Thymus (tissue), 11 donors: ENCODE measurements at regions not wholly inside any gene's neighbourhood (a gene's known extent, or its start where the extent isn't known, plus 50 kb on each side); places are given as distances from the start of the nearest gene placed in this dataset.

ENCODE experiments used
- DNase-seq, 9 donors: peaks; one replicate each; pipeline ENCODE4 v3.0.0-alpha.2; 2013; ENCODE audit warnings: low spot score in 9 of 9, low read depth in 6 of 9, missing footprints in 1 of 9
- H3K27ac ChIP-seq, 2 donors: one replicate each; pipeline ENCODE4 v1.5.1; 2013; ENCODE audit warnings: control low read depth in 1 of 2, low read depth in 1 of 2, low read length in 1 of 2, mild to moderate bottlenecking in 1 of 2, moderate library complexity in 1 of 2
- H3K27me3 ChIP-seq, 2 donors: one replicate each; pipeline ENCODE4 v1.5.1; 2013; ENCODE audit warnings: low read length in 1 of 2; ENCODE audit not compliant: control insufficient read depth in 2 of 2, insufficient read depth in 1 of 2
- H3K36me3 ChIP-seq, 2 donors: one replicate each; pipeline ENCODE4 v1.5.1; 2013; ENCODE audit warnings: low read length in 1 of 2, mild to moderate bottlenecking in 1 of 2, moderate library complexity in 1 of 2; ENCODE audit not compliant: control insufficient read depth in 2 of 2, insufficient read depth in 2 of 2
- H3K4me1 ChIP-seq, 2 donors: one replicate each; pipeline ENCODE4 v1.5.1; 2013; ENCODE audit warnings: low read length in 2 of 2; ENCODE audit not compliant: control insufficient read depth in 2 of 2, insufficient read depth in 2 of 2
- H3K4me3 ChIP-seq, 2 donors: one replicate each; pipeline ENCODE4 v1.5.1; 2013; ENCODE audit warnings: low read length in 2 of 2, control low read depth in 1 of 2, mild to moderate bottlenecking in 1 of 2
- H3K9me3 ChIP-seq, 2 donors: one replicate each; pipeline ENCODE4 v1.5.1; 2013; ENCODE audit warnings: low read length in 1 of 2, mild to moderate bottlenecking in 1 of 2; ENCODE audit not compliant: control insufficient read depth in 2 of 2, insufficient read depth in 1 of 2
- WGBS: extraction: QIAGEN DNeasy Blood & Tissue Kit; methylation state at CpG from one replicate; pipeline ENCODE4 v1.1.7; 2013; 5-methylcytosine and 5-hydroxymethylcytosine counted together
- donor health status: healthy.

DNA sequence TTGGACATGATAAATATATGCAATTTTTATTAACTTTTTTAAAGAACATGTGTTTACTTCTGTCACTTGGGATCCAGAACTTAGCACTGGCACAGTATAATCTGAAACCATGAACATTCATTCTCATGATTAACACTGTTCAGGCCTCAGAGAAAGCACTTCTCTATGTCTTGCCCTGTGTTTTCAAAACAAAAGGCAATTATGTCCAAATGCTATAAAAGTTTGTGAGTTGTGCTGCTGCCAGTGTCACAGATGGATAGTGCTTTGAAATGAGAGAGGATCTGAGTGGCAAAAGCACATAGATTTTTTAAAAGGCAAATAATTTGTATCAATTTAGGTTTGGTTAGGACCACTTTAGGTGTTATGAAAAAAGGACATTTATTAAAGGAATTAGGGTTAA, 470.5 kb upstream of the FAM98A start:
- no peaks in the 10 kb centered on the region for H3K27me3 ChIP-seq
- no peak for DNase-seq
- no peaks in the 10 kb centered on the region for H3K36me3 ChIP-seq
- no peaks in the 10 kb centered on the region for H3K4me1 ChIP-seq
- H3K27ac ChIP-seq = no peak overlapping the region
- no peaks in the 10 kb centered on the region for H3K9me3 ChIP-seq
- no peak overlapping the region for H3K4me3 ChIP-seq

DNA sequence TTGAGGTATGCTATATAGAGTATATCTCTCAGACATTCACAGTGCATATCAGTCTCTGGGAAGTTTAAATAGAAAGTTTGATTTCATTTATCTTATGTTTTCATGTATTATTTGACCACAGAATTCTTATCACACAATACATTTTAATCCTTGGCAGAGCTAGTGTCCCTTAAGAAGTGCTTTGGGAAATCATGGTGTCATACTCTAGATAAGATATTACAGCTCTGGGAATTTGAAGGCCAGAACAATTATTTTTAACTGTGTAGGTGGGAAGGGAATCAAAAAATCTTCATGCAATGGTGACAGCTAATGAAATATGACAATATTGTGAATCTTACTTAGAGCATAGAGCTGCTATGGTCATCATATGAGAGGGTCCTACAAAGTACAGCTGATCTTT, 451.3 kb upstream of the FAM98A start:
- DNase-seq = no peak
- Histone ChIP-seq H3K36me3 (no peaks in the 10 kb centered on the region), H3K27me3 (no peaks in the 10 kb centered on the region)

DNA sequence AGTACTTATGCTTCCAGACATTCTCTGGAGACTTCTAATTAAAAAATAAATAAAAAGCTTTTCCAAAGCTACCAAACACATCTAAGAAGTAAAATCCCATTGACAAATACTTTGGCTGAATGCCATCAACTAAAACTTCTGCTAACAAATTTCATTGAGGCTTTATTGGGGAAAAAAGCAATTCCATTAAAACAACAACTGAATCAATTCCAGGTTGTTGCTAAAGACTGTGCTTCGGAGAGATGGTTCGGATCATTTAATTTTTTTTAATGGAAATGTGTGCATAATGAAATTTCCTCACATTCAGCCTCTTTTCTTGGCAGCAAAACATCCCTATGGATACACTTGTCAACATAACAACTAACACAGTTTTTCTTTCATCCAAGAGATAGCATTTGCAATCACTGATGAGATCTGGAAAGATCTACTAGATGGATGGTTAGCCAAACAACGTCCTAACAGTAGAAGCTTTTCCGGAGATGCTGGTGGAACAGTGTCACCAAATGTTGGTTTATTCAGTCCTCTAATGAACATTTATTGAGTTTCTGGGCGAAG, 446.1 kb upstream of the FAM98A start:
- no peak for DNase-seq
- Histone ChIP-seq H3K4me3 (no peak overlapping the region), H3K27ac (no peak overlapping the region), H3K36me3 (no peaks in the 10 kb centered on the region), H3K27me3 (no peaks in the 10 kb centered on the region), H3K9me3 (no peaks in the 10 kb centered on the region), H3K4me1 (no peaks in the 10 kb centered on the region)
- WGBS = 86% methylated on average over 5 of the region's 5 CpGs

More for the DNA sequence above, 451.3 kb upstream of the FAM98A start:
- Histone ChIP-seq H3K4me1 (no peaks in the 10 kb centered on the region), H3K4me3 (no peak overlapping the region), H3K27ac (no peak overlapping the region), H3K9me3 (peaks cover 0 to 3% of the 10 kb centered on the region in 2 donors)

DNA sequence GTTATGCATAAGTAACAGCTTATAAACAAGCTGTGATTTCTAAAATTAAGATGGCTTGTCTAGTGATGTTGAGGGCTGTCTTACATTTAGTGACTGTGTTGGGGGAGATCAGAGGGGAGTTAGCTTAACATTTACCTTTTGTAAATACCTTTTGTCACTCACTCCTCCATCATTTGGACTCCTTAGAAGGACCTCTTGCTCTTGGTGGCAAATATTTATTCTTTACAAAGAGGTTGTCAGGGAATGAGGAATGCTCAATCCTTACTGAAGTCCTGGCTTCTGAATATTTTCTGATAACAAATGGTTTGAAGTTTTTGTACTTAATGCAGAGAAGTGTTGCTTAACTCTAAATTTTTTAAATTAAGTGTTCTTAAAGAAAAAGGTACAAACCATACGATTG, 438.8 kb upstream of the FAM98A start:
- H3K27ac ChIP-seq = no peak overlapping the region
- WGBS = 83% methylated on average over 1 of the region's 1 CpG
- no peak for DNase-seq

DNA sequence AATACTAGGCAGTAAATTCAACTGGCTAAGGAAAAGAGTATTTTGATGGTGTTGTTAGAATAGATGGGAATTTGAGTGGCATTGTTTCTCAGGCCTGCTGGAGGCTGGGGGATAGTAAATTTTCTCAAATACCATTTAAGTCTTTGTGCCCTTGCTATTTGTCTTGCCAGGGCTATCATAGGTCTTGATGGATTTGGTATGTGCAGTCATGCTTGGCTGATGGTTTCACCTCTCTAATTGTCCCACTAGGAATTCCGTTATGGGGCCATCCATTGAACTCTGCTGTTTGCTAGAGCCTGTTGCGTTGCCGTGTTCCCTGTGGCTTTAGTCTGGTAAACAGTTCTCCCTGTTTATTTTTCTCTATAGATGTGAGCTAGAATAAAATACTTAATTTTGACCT, 438.1 kb upstream of the FAM98A start:
- DNase-seq = no peak
- WGBS = 93% methylated on average over 3 of the region's 3 CpGs
- Histone ChIP-seq H3K9me3 (no peaks in the 10 kb centered on the region), H3K4me1 (no peaks in the 10 kb centered on the region), H3K36me3 (no peaks in the 10 kb centered on the region), H3K4me3 (no peak overlapping the region), H3K27ac (no peak overlapping the region), H3K27me3 (no peaks in the 10 kb centered on the region)

More for the DNA sequence above, 438.8 kb upstream of the FAM98A start:
- H3K4me3 ChIP-seq = no peak overlapping the region
- H3K36me3 ChIP-seq = no peaks in the 10 kb centered on the region
- no peaks in the 10 kb centered on the region for H3K4me1 ChIP-seq
- H3K9me3 ChIP-seq = no peaks in the 10 kb centered on the region
- no peaks in the 10 kb centered on the region for H3K27me3 ChIP-seq

DNA sequence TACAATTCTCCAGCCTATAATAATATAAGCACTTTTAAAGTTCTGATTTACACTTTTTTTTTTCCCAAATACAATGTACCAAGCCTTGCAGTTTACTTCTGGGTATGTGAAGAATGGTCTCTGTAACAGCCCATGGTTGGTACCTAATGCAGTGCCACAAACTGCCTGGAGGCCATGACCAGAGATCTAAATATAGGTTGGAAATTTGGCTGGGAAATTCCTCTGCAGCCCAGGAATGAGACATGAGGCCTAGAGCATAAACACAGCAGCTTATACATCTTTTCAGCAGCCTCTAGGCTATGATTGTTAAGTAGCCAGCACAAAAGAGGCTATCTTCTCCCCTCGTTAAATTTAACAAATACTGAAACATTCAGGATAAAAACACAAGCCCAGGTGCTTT, 432.0 kb upstream of the FAM98A start:
- Histone ChIP-seq H3K27ac (no peak overlapping the region), H3K9me3 (no peaks in the 10 kb centered on the region), H3K27me3 (no peaks in the 10 kb centered on the region), H3K4me3 (no peak overlapping the region), H3K36me3 (no peaks in the 10 kb centered on the region), H3K4me1 (no peaks in the 10 kb centered on the region)
- DNase-seq = no peak
- 85% methylated on average over 1 of the region's 1 CpG for WGBS

DNA sequence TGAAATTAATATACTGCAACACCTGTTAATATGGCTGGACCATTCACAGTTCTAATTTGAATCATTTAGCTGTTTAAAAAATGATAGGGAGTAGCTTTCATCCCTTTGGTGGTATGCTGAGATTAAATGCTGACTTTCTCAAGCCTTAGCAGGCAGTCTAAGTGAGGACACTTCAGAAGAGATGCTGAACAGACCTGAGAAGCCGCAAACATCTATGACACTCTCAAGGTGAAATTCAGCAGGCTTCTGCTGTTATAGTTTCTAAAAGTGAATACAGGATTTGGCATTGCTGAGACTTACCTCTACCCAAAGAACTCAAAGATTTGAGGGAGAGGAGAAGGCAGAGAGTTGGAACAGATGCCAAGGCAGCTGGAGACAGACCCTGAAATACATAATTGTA, 431.2 kb upstream of the FAM98A start:
- no peak for DNase-seq
- 88% methylated on average over 1 of the region's 1 CpG for WGBS
- no peaks in the 10 kb centered on the region for H3K36me3 ChIP-seq
- no peaks in the 10 kb centered on the region for H3K27me3 ChIP-seq
- H3K4me1 ChIP-seq = no peaks in the 10 kb centered on the region
- H3K27ac ChIP-seq = no peak overlapping the region
- H3K9me3 ChIP-seq = no peaks in the 10 kb centered on the region
- H3K4me3 ChIP-seq = no peak overlapping the region

DNA sequence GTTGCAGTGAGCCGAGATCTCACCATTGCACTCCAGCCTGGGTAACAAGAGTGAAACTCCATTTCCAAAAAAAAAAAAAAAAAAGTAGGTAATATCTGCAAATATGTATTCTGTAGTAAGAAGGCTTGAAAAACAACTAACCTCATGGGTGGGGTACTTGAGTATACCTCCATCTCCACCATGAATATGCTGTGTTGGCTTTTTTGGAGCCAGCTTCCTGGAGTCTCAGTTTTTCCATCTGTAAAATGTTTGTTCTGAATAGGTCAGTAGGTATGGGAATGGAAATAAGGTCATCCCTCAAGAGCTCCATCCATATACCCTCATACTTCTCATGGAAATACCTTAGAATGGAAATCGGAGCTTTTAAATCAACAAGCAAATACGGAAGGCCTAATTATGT, 430.0 kb upstream of the FAM98A start:
- Histone ChIP-seq H3K27ac (no peak overlapping the region), H3K9me3 (no peaks in the 10 kb centered on the region), H3K4me1 (no peaks in the 10 kb centered on the region), H3K36me3 (no peaks in the 10 kb centered on the region), H3K4me3 (no peak overlapping the region), H3K27me3 (no peaks in the 10 kb centered on the region)
- DNase-seq = no peak
- WGBS = 80% methylated on average over 3 of the region's 3 CpGs

DNA sequence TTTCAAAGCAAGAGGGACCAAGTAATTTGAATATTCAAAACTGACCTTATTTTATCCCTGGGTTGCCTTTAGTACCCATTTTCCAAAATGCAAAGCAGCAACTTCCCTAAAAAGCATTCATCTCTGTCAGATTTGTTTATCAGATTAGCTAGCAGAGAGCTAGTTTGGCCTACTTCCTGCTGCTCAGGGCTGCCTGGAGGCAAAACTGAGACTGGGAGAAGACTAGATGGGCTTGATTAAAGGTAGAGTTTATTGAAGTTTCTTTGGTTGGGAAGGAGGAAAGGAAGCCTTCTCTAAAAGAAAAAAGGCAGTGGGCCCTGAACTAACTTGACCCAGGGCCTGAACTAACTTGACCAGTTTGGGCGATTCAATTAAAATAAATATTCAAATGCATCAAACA, 426.1 kb upstream of the FAM98A start:
- no peaks in the 10 kb centered on the region for H3K9me3 ChIP-seq
- no peaks in the 10 kb centered on the region for H3K27me3 ChIP-seq
- no peak overlapping the region for H3K4me3 ChIP-seq
- DNase-seq = no peak
- no peak overlapping the region for H3K27ac ChIP-seq
- no peaks in the 10 kb centered on the region for H3K36me3 ChIP-seq
- 95% methylated on average over 1 of the region's 1 CpG for WGBS
- no peaks in the 10 kb centered on the region for H3K4me1 ChIP-seq
